Activated CD4-positive, alpha-beta T cell treated with anti-CD3 and anti-CD28 coated beads, Interleukin-2, amount 10 ng/mL, durations not matched to agents 24 days and 14 days (primary cell): ENCODE measurements at regions not wholly inside any gene's neighbourhood (a gene's known extent, or its start where the extent isn't known, plus 50 kb on each side); places are given as distances from the start of the nearest gene placed in this dataset.

Experiments
- DNase-seq: peaks from one replicate; pipeline ENCODE4 v3.0.0; 2022
- H3K27ac Mint-ChIP-seq: one replicate; pipeline ENCODE4 v1.8.0; 2022; ENCODE audit warnings: mild to moderate bottlenecking, mixed read lengths
- H3K27me3 Mint-ChIP-seq: one replicate; pipeline ENCODE4 v1.8.0; 2022; ENCODE audit warnings: mixed read lengths
- H3K36me3 Mint-ChIP-seq: one replicate; pipeline ENCODE4 v1.8.0; 2022; ENCODE audit warnings: low read depth, mild to moderate bottlenecking, mixed read lengths
- H3K4me1 Mint-ChIP-seq: one replicate; pipeline ENCODE4 v1.8.0; 2021; ENCODE audit warnings: mixed read lengths
- H3K4me3 Mint-ChIP-seq: one replicate; pipeline ENCODE4 v1.8.0; 2022; ENCODE audit warnings: mild to moderate bottlenecking, moderate library complexity, mixed read lengths
- H3K9me3 Mint-ChIP-seq: one replicate; pipeline ENCODE4 v1.8.0; 2021; ENCODE audit warnings: mixed read lengths
- intact Hi-C: fragments of 100-400 bp; cut with micrococcal nuclease; formaldehyde crosslinking; loops from one replicate; pipeline ENCODE4 v1.15.1; 2023

- H3K27me3 Mint-ChIP-seq = no peaks in the 10 kb centered on the region
- no peak overlapping the region for H3K27ac Mint-ChIP-seq
- no peaks in the 10 kb centered on the region for H3K36me3 Mint-ChIP-seq
- no peak overlapping the region for H3K4me3 Mint-ChIP-seq
- intact Hi-C loops = no loop called here
- no peaks in the 10 kb centered on the region for H3K9me3 Mint-ChIP-seq
- H3K4me1 Mint-ChIP-seq = no peaks in the 10 kb centered on the region
- DNase-seq = no peak
Measured at GRCh38 chr2:149903626-149904025, 316.1 kb upstream of the MMADHC start.

- H3K27me3 Mint-ChIP-seq = no peaks in the 10 kb centered on the region
- no peaks in the 10 kb centered on the region for H3K9me3 Mint-ChIP-seq
- H3K27ac Mint-ChIP-seq = no peak overlapping the region
- H3K36me3 Mint-ChIP-seq = no peaks in the 10 kb centered on the region
- no peaks in the 10 kb centered on the region for H3K4me1 Mint-ChIP-seq
- no peak overlapping the region for H3K4me3 Mint-ChIP-seq
- intact Hi-C loops = no loop called here
- DNase-seq = no peak
Measured at GRCh38 chr2:149902081-149902480, 314.5 kb upstream of the MMADHC start.

GRCh38 chr2:149901231-149901859 lies 313.8 kb upstream of the MMADHC start:
- Mint-ChIP-seq H3K36me3 (no peaks in the 10 kb centered on the region), H3K27ac (no peak overlapping the region), H3K4me1 (no peaks in the 10 kb centered on the region), H3K4me3 (no peak overlapping the region), H3K27me3 (no peaks in the 10 kb centered on the region), H3K9me3 (no peaks in the 10 kb centered on the region)
- intact Hi-C loops = no loop called here
- no peak for DNase-seq

- DNase-seq = no peak
- H3K27me3 Mint-ChIP-seq = no peaks in the 10 kb centered on the region
- H3K4me3 Mint-ChIP-seq = no peak overlapping the region
- H3K4me1 Mint-ChIP-seq = no peaks in the 10 kb centered on the region
- intact Hi-C loops = no loop called here
- no peaks in the 10 kb centered on the region for H3K36me3 Mint-ChIP-seq
- H3K27ac Mint-ChIP-seq = no peak overlapping the region
- H3K9me3 Mint-ChIP-seq = no peaks in the 10 kb centered on the region
Measured at GRCh38 chr2:149899390-149899789, 311.8 kb upstream of the MMADHC start.

GRCh38 chr2:149894760-149895159 lies 307.2 kb upstream of the MMADHC start:
- H3K4me1 Mint-ChIP-seq = no peaks in the 10 kb centered on the region
- DNase-seq = no peak
- no peak overlapping the region for H3K4me3 Mint-ChIP-seq
- intact Hi-C loops = no loop called here
- no peak overlapping the region for H3K27ac Mint-ChIP-seq
- H3K36me3 Mint-ChIP-seq = no peaks in the 10 kb centered on the region
- peaks cover under 1% of the 10 kb centered on the region for H3K9me3 Mint-ChIP-seq
- no peaks in the 10 kb centered on the region for H3K27me3 Mint-ChIP-seq

GRCh38 chr2:149894226-149894625 lies 306.7 kb upstream of the MMADHC start:
- Mint-ChIP-seq H3K4me3 (no peak overlapping the region), H3K27ac (no peak overlapping the region), H3K9me3 (peaks cover 5% of the 10 kb centered on the region), H3K27me3 (no peaks in the 10 kb centered on the region), H3K36me3 (no peaks in the 10 kb centered on the region), H3K4me1 (no peaks in the 10 kb centered on the region)
- intact Hi-C loops = no loop called here
- no peak for DNase-seq

- H3K4me3 Mint-ChIP-seq = no peak overlapping the region
- intact Hi-C loops = no loop called here
- no peak for DNase-seq
- no peaks in the 10 kb centered on the region for H3K4me1 Mint-ChIP-seq
- H3K27me3 Mint-ChIP-seq = no peaks in the 10 kb centered on the region
- H3K27ac Mint-ChIP-seq = no peak overlapping the region
- H3K36me3 Mint-ChIP-seq = no peaks in the 10 kb centered on the region
- peaks cover 5% of the 10 kb centered on the region for H3K9me3 Mint-ChIP-seq
Measured at GRCh38 chr2:149892563-149892962, 305.0 kb upstream of the MMADHC start.

- intact Hi-C loops = no loop called here
- Mint-ChIP-seq H3K36me3 (no peaks in the 10 kb centered on the region), H3K27ac (no peak overlapping the region), H3K4me1 (no peaks in the 10 kb centered on the region), H3K4me3 (no peak overlapping the region), H3K27me3 (no peaks in the 10 kb centered on the region), H3K9me3 (peaks cover 5% of the 10 kb centered on the region)
- no peak for DNase-seq
Measured at GRCh38 chr2:149885946-149886345, 298.4 kb upstream of the MMADHC start.

GRCh38 chr2:149885468-149885867 lies 297.9 kb upstream of the MMADHC start:
- no peaks in the 10 kb centered on the region for H3K36me3 Mint-ChIP-seq

GRCh38 chr2:149884871-149885270 lies 297.3 kb upstream of the MMADHC start:
- Mint-ChIP-seq H3K9me3 (peaks cover 5% of the 10 kb centered on the region), H3K27me3 (no peaks in the 10 kb centered on the region), H3K27ac (no peak overlapping the region), H3K4me1 (no peaks in the 10 kb centered on the region), H3K4me3 (no peak overlapping the region), H3K36me3 (no peaks in the 10 kb centered on the region)
- no peak for DNase-seq
- intact Hi-C loops = no loop called here

More at GRCh38 chr2:149885468-149885867, 297.9 kb upstream of the MMADHC start:
- no peaks in the 10 kb centered on the region for H3K27me3 Mint-ChIP-seq
- intact Hi-C loops = no loop called here
- peaks cover 5% of the 10 kb centered on the region for H3K9me3 Mint-ChIP-seq
- DNase-seq = no peak
- H3K4me1 Mint-ChIP-seq = no peaks in the 10 kb centered on the region
- no peak overlapping the region for H3K4me3 Mint-ChIP-seq
- H3K27ac Mint-ChIP-seq = no peak overlapping the region

GRCh38 chr2:149877913-149878312 lies 290.3 kb upstream of the MMADHC start:
- Mint-ChIP-seq H3K4me1 (no peaks in the 10 kb centered on the region), H3K4me3 (no peak overlapping the region), H3K36me3 (no peaks in the 10 kb centered on the region), H3K9me3 (no peaks in the 10 kb centered on the region), H3K27ac (no peak overlapping the region), H3K27me3 (no peaks in the 10 kb centered on the region)
- DNase-seq = no peak
- intact Hi-C loops = no loop called here

GRCh38 chr2:149877074-149877473 lies 289.5 kb upstream of the MMADHC start:
- Mint-ChIP-seq H3K36me3 (no peaks in the 10 kb centered on the region), H3K27ac (no peak overlapping the region), H3K4me1 (no peaks in the 10 kb centered on the region), H3K27me3 (no peaks in the 10 kb centered on the region), H3K4me3 (no peak overlapping the region), H3K9me3 (no peaks in the 10 kb centered on the region)
- no peak for DNase-seq
- intact Hi-C loops = no loop called here

GRCh38 chr2:149873936-149874335 lies 286.4 kb upstream of the MMADHC start:
- intact Hi-C loops = no loop called here
- no peaks in the 10 kb centered on the region for H3K4me1 Mint-ChIP-seq
- no peak overlapping the region for H3K4me3 Mint-ChIP-seq
- no peak overlapping the region for H3K27ac Mint-ChIP-seq
- H3K27me3 Mint-ChIP-seq = no peaks in the 10 kb centered on the region
- no peaks in the 10 kb centered on the region for H3K9me3 Mint-ChIP-seq
- DNase-seq = no peak
- H3K36me3 Mint-ChIP-seq = no peaks in the 10 kb centered on the region

GRCh38 chr2:149872638-149873150 lies 285.1 kb upstream of the MMADHC start:
- Mint-ChIP-seq H3K4me3 (no peak overlapping the region), H3K27me3 (no peaks in the 10 kb centered on the region), H3K9me3 (no peaks in the 10 kb centered on the region), H3K36me3 (no peaks in the 10 kb centered on the region), H3K27ac (no peak overlapping the region), H3K4me1 (no peaks in the 10 kb centered on the region)
- no peak for DNase-seq
- intact Hi-C loops = no loop called here

GRCh38 chr2:149872041-149872440 lies 284.5 kb upstream of the MMADHC start:
- no peaks in the 10 kb centered on the region for H3K36me3 Mint-ChIP-seq
- intact Hi-C loops = no loop called here
- no peaks in the 10 kb centered on the region for H3K9me3 Mint-ChIP-seq
- H3K4me3 Mint-ChIP-seq = no peak overlapping the region
- DNase-seq = no peak
- no peaks in the 10 kb centered on the region for H3K4me1 Mint-ChIP-seq
- no peaks in the 10 kb centered on the region for H3K27me3 Mint-ChIP-seq
- no peak overlapping the region for H3K27ac Mint-ChIP-seq
